Aorta (tissue), 5 donors: ENCODE measurements at regions not wholly inside any gene's neighbourhood (a gene's known extent, or its start where the extent isn't known, plus 50 kb on each side); places are given as distances from the start of the nearest gene placed in this dataset.

Experiments
- ATAC-seq: fragments of 200-7000 bp; cut with Tn5 transposase; one replicate; pipeline ENCODE4 v1.9.1; 2022; ENCODE audit warnings: moderate library complexity; ENCODE audit not compliant: low FRiP score
- DNase-seq, 2 donors: peaks; one replicate each; pipeline ENCODE4 v3.0.0-alpha.2; 2020
- H3K27ac ChIP-seq, 2 donors: one replicate each; pipeline ENCODE4 v1.5.1; 2013; ENCODE audit warnings: low read length in 2 of 2, mild to moderate bottlenecking in 2 of 2, moderate library complexity in 2 of 2, control low read depth in 1 of 2, inconsistent platforms in 1 of 2, low read depth in 1 of 2
- H3K27me3 ChIP-seq, 2 donors: one replicate each; pipeline ENCODE4 v1.6.1; 2013; ENCODE audit warnings: control low read depth in 1 of 2, low read length in 1 of 2, mild to moderate bottlenecking in 1 of 2, moderate library complexity in 1 of 2; ENCODE audit not compliant: insufficient read depth in 2 of 2, control insufficient read depth in 1 of 2
- H3K36me3 ChIP-seq, 2 donors: one replicate each; pipeline ENCODE4 v1.6.1; 2013; ENCODE audit warnings: control low read depth in 1 of 2, low read length in 1 of 2, mild to moderate bottlenecking in 1 of 2; ENCODE audit not compliant: insufficient read depth in 2 of 2, control insufficient read depth in 1 of 2
- H3K4me1 ChIP-seq, 2 donors: one replicate each; pipeline ENCODE4 v1.6.1; 2013; ENCODE audit warnings: low read length in 2 of 2, control low read depth in 1 of 2, mild to moderate bottlenecking in 1 of 2, moderate library complexity in 1 of 2; ENCODE audit not compliant: insufficient read depth in 2 of 2, control insufficient read depth in 1 of 2
- H3K4me3 ChIP-seq, 2 donors: one replicate each; pipeline ENCODE4 v1.5.1; 2013; ENCODE audit warnings: low read length in 2 of 2, control low read depth in 1 of 2, mild to moderate bottlenecking in 1 of 2
- H3K9me3 ChIP-seq: one replicate; pipeline ENCODE4 v1.6.1; 2013; ENCODE audit warnings: mild to moderate bottlenecking, low read length; ENCODE audit not compliant: control insufficient read depth
- whole genome bisulfite sequencing, 2 donors: extraction: QIAGEN DNeasy Blood & Tissue Kit; methylation state at CpG; one replicate each; pipeline ENCODE4 v1.1.7; 2013; 5-methylcytosine and 5-hydroxymethylcytosine counted together
- intact Hi-C, 2 donors: fragments of 100-400 bp; cut with DNase I; formaldehyde crosslinking; loops; one replicate each; pipeline versions ENCODE4 v1.14.2 to v1.15.0; 2022
- donor health status: healthy with polysubstance abuse.
- donor health status: Bipolar disorder and iron deficiency.
- donor health status: DM: no; HTN: no; CAD: no.
- donor health status: DM: no; HTN: no; CAD: no.
- donor health status: DM: yes; HTN: yes; CAD: no.

DNA sequence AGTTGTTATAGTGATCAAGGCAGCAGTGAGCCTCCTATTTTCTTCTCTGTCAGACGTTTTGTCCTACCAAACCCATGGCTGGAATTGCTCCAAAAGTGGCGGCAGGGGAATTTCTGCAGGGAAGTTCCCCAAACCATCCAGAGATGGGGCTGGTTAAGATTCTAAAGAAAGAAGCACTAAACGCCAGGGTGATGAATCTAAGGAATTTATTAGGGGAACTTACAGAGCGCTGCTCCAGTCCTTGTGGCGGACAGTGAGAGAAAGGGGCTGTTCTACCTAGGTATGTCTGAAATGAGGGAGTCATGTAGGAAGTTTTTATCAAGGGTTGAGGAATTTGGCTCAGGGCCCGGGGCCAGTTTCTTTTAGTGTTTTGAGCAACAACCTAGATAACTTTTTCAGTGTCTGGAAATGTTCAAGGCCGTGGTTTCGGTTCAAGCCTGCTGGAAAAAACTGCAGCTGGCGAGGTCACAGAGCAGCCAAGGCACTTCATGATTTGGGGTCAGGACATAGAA is 222.4 kb upstream of the B3GALT2 start:
- peak overlapping the region in 1 of 2 donors; percentile 45 for H3K27ac ChIP-seq
- H3K27me3 ChIP-seq, result no peaks in the 10 kb centered on the region
- H3K36me3 ChIP-seq, result no peaks in the 10 kb centered on the region
- WGBS, 2 donors, result 4 to 5% methylated on average over 9 of the region's 9 CpGs
- peak overlapping the region in 1 of 2 donors; percentile 24 for H3K4me3 ChIP-seq
- no peaks in the 10 kb centered on the region for H3K4me1 ChIP-seq
- no peaks in the 10 kb centered on the region for H3K9me3 ChIP-seq
- DNase-seq, result peak; percentile 75 to 81
- intact Hi-C loops, result no loop called here
- no peak for ATAC-seq

DNA sequence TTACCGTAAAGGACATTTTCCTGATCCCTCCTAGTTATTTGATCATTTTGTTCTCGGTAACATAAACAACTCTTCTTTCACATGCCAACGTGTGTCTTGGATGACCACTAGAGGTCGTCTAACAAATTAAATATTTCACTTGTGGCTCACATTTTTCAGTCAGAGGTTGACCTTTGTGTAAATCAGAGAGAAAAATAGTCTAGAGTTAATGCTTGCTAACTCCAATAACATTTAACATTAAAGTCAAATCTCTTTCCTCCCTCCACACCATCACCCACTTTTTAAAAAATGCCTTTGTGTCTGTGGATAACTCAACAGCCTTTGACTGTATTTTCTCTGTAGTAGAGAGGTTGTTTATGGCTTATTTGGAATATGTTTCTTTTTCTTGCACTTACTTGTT is 220.5 kb upstream of the B3GALT2 start:
- 1% methylated on average over 4 of the region's 4 CpGs for WGBS, 2 donors
- Histone ChIP-seq H3K27me3 (no peaks in the 10 kb centered on the region), H3K9me3 (no peaks in the 10 kb centered on the region), H3K4me1 (no peaks in the 10 kb centered on the region), H3K4me3 (no peak overlapping the region), H3K27ac (no peak overlapping the region), H3K36me3 (no peaks in the 10 kb centered on the region)
- intact Hi-C loops, result no loop called here
- ATAC-seq (no peak), DNase-seq (no peak)

DNA sequence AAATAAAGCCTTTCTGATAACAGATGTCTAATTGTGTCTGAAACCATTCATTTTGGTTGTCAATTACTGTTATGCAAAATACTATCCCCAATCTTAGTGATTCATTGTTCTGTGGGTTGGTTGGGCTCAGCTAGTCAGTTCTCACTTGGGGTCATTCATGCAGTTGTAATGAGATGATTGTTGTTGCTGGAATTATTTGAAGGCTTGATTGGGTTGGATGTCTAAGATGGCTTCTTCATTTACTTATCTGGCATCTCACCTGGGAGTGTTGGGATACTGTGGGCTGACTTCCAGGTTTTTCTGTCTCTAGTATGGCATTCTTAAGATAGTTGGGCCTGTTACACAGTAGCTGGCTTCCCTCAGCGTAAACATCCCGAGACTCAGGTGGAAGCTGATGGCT is 217.8 kb upstream of the B3GALT2 start:
- intact Hi-C loops, result no loop called here
- H3K4me3 ChIP-seq, result no peak overlapping the region
- H3K4me1 ChIP-seq, result no peaks in the 10 kb centered on the region
- no peaks in the 10 kb centered on the region for H3K9me3 ChIP-seq
- no peaks in the 10 kb centered on the region for H3K27me3 ChIP-seq
- no peak for DNase-seq
- ATAC-seq, result no peak
- 98 to 99% methylated on average over 2 of the region's 2 CpGs for WGBS, 2 donors
- no peaks in the 10 kb centered on the region for H3K36me3 ChIP-seq
- H3K27ac ChIP-seq, result no peak overlapping the region

DNA sequence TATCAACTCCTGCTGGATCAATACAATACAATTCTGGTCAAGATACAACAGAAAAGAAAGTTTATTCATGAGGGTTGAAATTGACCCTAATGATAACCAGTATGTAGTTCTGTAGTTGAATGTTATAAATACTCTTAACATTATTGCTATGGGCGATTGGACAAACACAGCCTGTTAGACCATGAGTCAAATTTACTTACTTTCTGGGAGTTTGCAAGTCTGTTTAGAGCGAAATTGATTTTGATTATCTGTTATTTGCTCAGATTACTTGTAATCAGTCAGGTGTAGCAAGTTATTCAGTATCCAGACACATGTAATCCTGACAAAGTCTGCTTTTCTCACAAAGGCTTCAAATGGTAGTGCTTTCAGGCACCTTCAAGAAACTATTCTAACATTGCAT is 216.6 kb upstream of the B3GALT2 start:
- WGBS, 2 donors, result 86% methylated on average over 2 of the region's 2 CpGs
- no peaks in the 10 kb centered on the region for H3K4me1 ChIP-seq
- no peaks in the 10 kb centered on the region for H3K27me3 ChIP-seq
- intact Hi-C loops, result no loop called here
- H3K9me3 ChIP-seq, result no peaks in the 10 kb centered on the region
- H3K27ac ChIP-seq, result no peak overlapping the region
- no peak for DNase-seq
- no peaks in the 10 kb centered on the region for H3K36me3 ChIP-seq
- ATAC-seq, result no peak
- no peak overlapping the region for H3K4me3 ChIP-seq

DNA sequence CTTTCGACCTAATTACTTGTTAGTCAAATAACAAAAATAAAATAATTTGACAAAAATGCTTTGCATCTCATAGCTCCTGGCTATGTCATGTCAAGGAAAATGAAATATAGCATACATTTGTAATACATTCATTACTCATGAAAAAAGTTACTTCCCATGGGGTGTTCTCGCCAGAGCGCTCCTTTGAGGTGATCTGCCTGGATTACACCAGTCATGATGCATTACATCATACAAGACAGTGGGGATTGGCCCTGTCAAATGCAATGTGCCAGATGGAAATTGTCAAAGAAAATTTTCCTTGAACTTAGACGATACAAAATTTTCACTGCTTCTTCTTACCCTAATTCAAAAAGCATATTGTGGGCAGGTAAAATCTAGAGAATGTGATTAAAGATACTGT is 215.6 kb upstream of the B3GALT2 start:
- intact Hi-C loops, result no loop called here
- H3K27ac ChIP-seq, result no peak overlapping the region
- no peaks in the 10 kb centered on the region for H3K36me3 ChIP-seq
- DNase-seq, result no peak
- no peaks in the 10 kb centered on the region for H3K4me1 ChIP-seq
- no peaks in the 10 kb centered on the region for H3K27me3 ChIP-seq
- H3K4me3 ChIP-seq, result no peak overlapping the region
- H3K9me3 ChIP-seq, result no peaks in the 10 kb centered on the region
- no peak for ATAC-seq
- 90 to 94% methylated on average over 4 of the region's 4 CpGs for WGBS, 2 donors

DNA sequence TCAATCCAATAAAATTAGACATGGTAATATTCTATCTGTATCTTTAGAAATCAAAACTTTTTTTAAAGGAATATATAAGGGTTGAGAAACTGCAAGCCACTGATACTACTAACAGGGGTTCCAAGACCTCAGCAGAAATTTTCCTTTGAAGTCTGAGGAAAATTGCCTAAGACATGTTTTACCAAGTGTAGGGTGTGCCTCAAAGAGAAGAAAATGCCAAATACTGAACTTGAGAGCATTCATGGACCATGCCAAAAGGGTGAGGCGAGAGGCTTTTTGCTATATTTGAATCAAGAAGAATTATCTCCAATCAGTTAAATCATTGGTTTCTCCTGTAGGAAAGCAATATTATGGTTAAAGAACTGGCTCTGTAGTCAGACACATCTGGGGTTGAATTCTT is 207.9 kb upstream of the B3GALT2 start:
- H3K27me3 ChIP-seq, result no peaks in the 10 kb centered on the region
- 94 to 99% methylated on average over 1 of the region's 1 CpG for WGBS, 2 donors
- H3K27ac ChIP-seq, result no peak overlapping the region
- intact Hi-C loops, result no loop called here
- no peak overlapping the region for H3K4me3 ChIP-seq
- ATAC-seq, result no peak
- no peaks in the 10 kb centered on the region for H3K36me3 ChIP-seq
- no peaks in the 10 kb centered on the region for H3K9me3 ChIP-seq
- H3K4me1 ChIP-seq, result no peaks in the 10 kb centered on the region
- no peak for DNase-seq

DNA sequence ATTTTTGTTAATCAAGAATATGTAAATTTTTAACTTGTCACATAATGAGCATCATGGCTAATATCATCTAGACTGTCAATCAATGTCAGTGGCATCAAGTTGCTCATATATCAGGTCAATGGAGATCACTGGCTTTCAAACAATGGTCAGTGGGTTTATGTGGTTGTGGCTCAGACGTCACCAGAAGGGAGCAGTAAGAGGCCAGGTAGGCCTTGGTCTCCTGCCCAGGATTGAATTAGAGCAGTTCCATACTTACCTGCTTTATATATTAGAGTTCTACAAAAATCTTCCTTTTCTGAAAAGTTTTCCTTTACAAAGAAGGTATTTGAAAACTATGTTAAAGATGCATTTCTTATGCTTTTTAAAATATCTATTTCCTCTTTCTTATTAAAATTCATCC is 206.3 kb upstream of the B3GALT2 start:
- intact Hi-C loops, result no loop called here
- no peak overlapping the region for H3K27ac ChIP-seq
- no peak overlapping the region for H3K4me3 ChIP-seq
- H3K27me3 ChIP-seq, result no peaks in the 10 kb centered on the region
- ATAC-seq (no peak), DNase-seq (no peak)
- 95 to 100% methylated on average over 1 of the region's 1 CpG for WGBS, 2 donors
- no peaks in the 10 kb centered on the region for H3K9me3 ChIP-seq
- H3K36me3 ChIP-seq, result no peaks in the 10 kb centered on the region
- no peaks in the 10 kb centered on the region for H3K4me1 ChIP-seq

DNA sequence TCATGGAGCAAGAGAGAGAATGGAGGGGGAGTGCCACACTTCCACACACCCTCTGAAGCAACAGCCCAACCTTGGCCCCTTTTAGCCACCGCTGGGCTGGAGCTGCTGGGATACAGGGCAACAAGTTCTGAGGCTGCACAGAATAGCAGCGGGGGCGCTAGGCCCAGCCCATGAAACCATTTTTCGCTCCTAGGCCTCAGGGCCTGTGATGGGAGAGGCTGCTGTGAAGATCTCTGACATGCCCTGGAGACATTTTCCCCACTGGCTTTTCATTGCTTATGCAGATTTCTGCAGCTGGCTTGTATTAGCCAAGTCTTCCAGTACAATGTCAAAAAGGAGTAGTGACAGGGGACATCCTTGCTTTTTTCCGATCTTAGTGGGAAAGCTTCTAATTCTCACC is 202.3 kb upstream of the B3GALT2 start:
- WGBS, 2 donors, result 96 to 97% methylated on average over 5 of the region's 5 CpGs
- Histone ChIP-seq H3K9me3 (no peaks in the 10 kb centered on the region), H3K36me3 (no peaks in the 10 kb centered on the region)

DNA sequence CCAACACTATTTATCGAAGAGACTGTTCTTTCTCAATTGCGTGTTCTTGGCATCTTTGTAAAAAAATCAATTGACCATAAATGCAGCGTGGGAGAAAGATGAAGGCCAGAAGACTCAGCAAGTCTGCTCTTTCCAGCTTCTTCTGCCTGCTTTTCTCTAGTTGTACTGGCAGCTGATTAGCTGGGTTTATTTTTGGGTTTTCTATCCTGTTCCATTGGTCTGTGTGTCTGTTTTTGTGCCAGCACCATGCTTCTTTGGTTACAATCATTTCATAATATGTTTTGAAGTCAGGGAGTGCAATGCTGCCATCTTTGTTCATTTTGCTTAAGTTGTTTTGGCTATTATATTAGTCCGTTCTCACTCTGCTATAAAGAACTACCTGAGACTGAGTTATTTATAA is 201.8 kb upstream of the B3GALT2 start:
- H3K9me3 ChIP-seq, result no peaks in the 10 kb centered on the region
- no peak for ATAC-seq
- H3K36me3 ChIP-seq, result no peaks in the 10 kb centered on the region
- H3K27me3 ChIP-seq, result no peaks in the 10 kb centered on the region
- 91% methylated on average over 4 of the region's 4 CpGs for WGBS, 2 donors
- no peak overlapping the region for H3K27ac ChIP-seq
- no peak overlapping the region for H3K4me3 ChIP-seq
- H3K4me1 ChIP-seq, result no peaks in the 10 kb centered on the region
- intact Hi-C loops, result no loop called here
- no peak for DNase-seq

More for the DNA sequence above, 202.3 kb upstream of the B3GALT2 start:
- Histone ChIP-seq H3K4me1 (no peaks in the 10 kb centered on the region), H3K27me3 (no peaks in the 10 kb centered on the region), H3K4me3 (no peak overlapping the region), H3K27ac (no peak overlapping the region)
- intact Hi-C loops, result no loop called here
- ATAC-seq (no peak), DNase-seq (no peak)
